Upper lobe of left lung (tissue), 6 donors: ENCODE measurements at regions not wholly inside any gene's neighbourhood (a gene's known extent, or its start where the extent isn't known, plus 50 kb on each side); places are given as distances from the start of the nearest gene placed in this dataset.

Experiments
- ATAC-seq, 2 donors: fragments of 200-7000 bp; cut with Tn5 transposase; one replicate each; pipeline ENCODE4 v1.9.1; 2022; ENCODE audit warnings: mild to moderate bottlenecking in 2 of 2, moderate library complexity in 2 of 2; ENCODE audit not compliant: low FRiP score in 2 of 2
- DNase-seq, 2 donors: peaks; one replicate each; pipeline ENCODE4 v3.0.0-alpha.2; 2019 to 2020
- H3K27ac ChIP-seq, 4 donors: fragments of 200-600 bp; sonication (generic); one replicate each; pipeline ENCODE4 v1.5.1; 2016 to 2019
- H3K27me3 ChIP-seq, 4 donors: fragments of 200-600 bp; sonication (generic); one replicate each; pipeline ENCODE4 v1.5.1; 2017 to 2019
- H3K36me3 ChIP-seq, 4 donors: fragments of 200-600 bp; sonication (generic); one replicate each; pipeline ENCODE4 v1.5.1; 2016 to 2019
- H3K4me1 ChIP-seq, 4 donors: fragments of 200-600 bp; sonication (generic); one replicate each; pipeline ENCODE4 v1.5.1; 2018 to 2019
- H3K4me3 ChIP-seq, 4 donors: fragments of 200-600 bp; sonication (generic); one replicate each; pipeline ENCODE4 v1.5.1; 2017 to 2019; ENCODE audit warnings: mild to moderate bottlenecking in 2 of 4, moderate library complexity in 1 of 4
- H3K9me3 ChIP-seq, 4 donors: fragments of 200-600 bp; sonication (generic); one replicate each; pipeline ENCODE4 v1.5.1; 2018 to 2019
- CTCF ChIP-seq, 6 experiments: fragments of 450-650 bp in 4 of 6; fragments of 200-600 bp in 2 of 6; sonication (generic) in 2 of 6; IDR thresholded peaks; one replicate each; pipeline ENCODE4 v1.5.1; 2016 to 2019; ENCODE audit warnings: antibody characterized with exemption in 6 of 6
- EP300 ChIP-seq, 4 donors: sonication (generic); formaldehyde crosslinking; IDR thresholded peaks; one replicate each; pipeline ENCODE4 v1.5.1; 2017; ENCODE audit warnings: antibody characterized with exemption in 4 of 4, control low read depth in 2 of 4
- POLR2A ChIP-seq, 4 donors: fragments of 450-650 bp; IDR thresholded peaks; one replicate each; pipeline ENCODE4 v1.5.1; 2016 to 2017; ENCODE audit warnings: antibody characterized with exemption in 4 of 4, mild to moderate bottlenecking in 2 of 4
- POLR2AphosphoS5 ChIP-seq, 2 donors: sonication (generic); formaldehyde crosslinking; IDR thresholded peaks; one replicate each; pipeline ENCODE4 v1.5.1; 2017; ENCODE audit warnings: antibody characterized with exemption in 2 of 2
- WGBS, 2 donors: methylation state at CpG; one replicate each; pipeline ENCODE4 v1.1.5; 2017 to 2018; 5-methylcytosine and 5-hydroxymethylcytosine counted together
- donor health status: DM: no; HTN: no; CAD: no; lungs with moderate emphysema.
- donor health status: DM: no; HTN: yes; CAD: no; lungs with severe emphysema.

- WGBS, 2 donors, result 94% methylated on average over 7 of the region's 7 CpGs
- no peak for DNase-seq
Measured at GRCh38 chr3:124296406-124296805, 304.5 kb upstream of the ROPN1 start.

DNA sequence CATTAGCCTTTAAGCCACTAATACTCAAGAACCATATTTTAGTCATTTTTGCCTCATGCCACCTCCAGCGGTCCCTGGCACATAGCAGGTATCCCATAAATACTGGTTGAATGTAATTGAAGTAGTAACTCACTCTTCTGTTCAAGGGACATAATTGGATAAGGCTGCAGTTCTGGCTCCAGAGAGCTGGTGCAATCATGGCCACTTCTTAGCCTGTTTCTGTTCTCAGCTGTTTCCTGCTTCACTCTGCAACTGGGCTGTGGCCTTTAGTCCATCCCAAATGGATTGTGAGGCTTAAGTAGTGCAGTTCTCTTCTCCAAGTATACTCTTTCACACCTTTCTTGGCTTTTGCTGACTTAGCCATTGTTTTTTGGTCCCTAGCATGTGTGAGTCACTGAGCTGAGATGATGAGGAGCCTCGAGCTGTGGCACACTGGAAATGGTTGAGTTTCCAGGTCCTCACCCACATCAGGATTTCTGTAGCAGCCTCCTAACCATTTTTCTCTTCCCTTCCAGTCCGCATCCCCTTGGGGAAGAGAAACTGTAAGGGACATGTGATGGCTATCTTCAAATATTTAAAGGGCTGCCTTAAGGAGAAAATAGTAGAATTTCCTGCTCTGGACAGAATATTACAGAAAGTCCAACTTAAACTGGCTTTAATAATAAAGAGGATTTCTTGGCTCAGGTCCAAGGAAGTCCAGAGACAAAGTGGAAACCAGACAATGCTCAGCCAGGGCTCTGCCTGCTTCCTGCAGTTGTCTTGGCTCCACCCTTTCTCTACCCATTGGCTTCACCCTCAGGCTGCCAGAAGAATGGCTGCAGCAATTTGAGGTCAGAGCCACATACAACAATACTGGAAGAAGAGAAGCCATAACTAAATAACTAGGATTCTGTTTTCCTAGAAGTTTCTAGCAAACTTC is 305.4 kb upstream of the ROPN1 start:
- DNase-seq (no peak), ATAC-seq (no peak)
- WGBS, 2 donors, result 63 to 77% methylated on average over 3 of the region's 3 CpGs
- H3K27me3 ChIP-seq, result no peaks in the 10 kb centered on the region
- peaks cover 0 to 16% (median 3%) of the 10 kb centered on the region in 4 donors for H3K4me1 ChIP-seq
- H3K36me3 ChIP-seq, result no peaks in the 10 kb centered on the region
- TF ChIP-seq POLR2AphosphoS5 (IDR thresholded peaks at IDR 0.05) (no peak), EP300 (IDR thresholded peaks at IDR 0.05) (no peak), POLR2A (IDR thresholded peaks at IDR 0.05) (no peak), CTCF (IDR thresholded peaks at IDR 0.05) (no peak)
- no peak overlapping the region for H3K4me3 ChIP-seq
- H3K9me3 ChIP-seq, result no peaks in the 10 kb centered on the region
- H3K27ac ChIP-seq, result peak overlapping the region in 2 of 4 donors; percentile 8 to 30

More at GRCh38 chr3:124296406-124296805, 304.5 kb upstream of the ROPN1 start:
- Histone ChIP-seq H3K27me3 (no peaks in the 10 kb centered on the region), H3K4me1 (peaks cover 0 to 16% (median 3%) of the 10 kb centered on the region in 4 donors), H3K4me3 (no peak overlapping the region), H3K9me3 (no peaks in the 10 kb centered on the region), H3K36me3 (no peaks in the 10 kb centered on the region), H3K27ac (no peak overlapping the region)
- no peak for TF ChIP-seq CTCF (IDR thresholded peaks at IDR 0.05)
- no peak for ATAC-seq

GRCh38 chr3:124298301-124298700 is 306.4 kb upstream of the ROPN1 start:
- Histone ChIP-seq H3K27ac (no peak overlapping the region), H3K4me1 (peaks cover 0 to 16% (median 3%) of the 10 kb centered on the region in 4 donors), H3K27me3 (no peaks in the 10 kb centered on the region), H3K4me3 (no peak overlapping the region), H3K36me3 (no peaks in the 10 kb centered on the region), H3K9me3 (no peaks in the 10 kb centered on the region)
- DNase-seq (no peak), ATAC-seq (no peak)
- WGBS, 2 donors, result 88 to 93% methylated on average over 5 of the region's 5 CpGs
- TF ChIP-seq POLR2AphosphoS5 (IDR thresholded peaks at IDR 0.05) (no peak), EP300 (IDR thresholded peaks at IDR 0.05) (no peak), CTCF (IDR thresholded peaks at IDR 0.05) (no peak), POLR2A (IDR thresholded peaks at IDR 0.05) (no peak)

DNA sequence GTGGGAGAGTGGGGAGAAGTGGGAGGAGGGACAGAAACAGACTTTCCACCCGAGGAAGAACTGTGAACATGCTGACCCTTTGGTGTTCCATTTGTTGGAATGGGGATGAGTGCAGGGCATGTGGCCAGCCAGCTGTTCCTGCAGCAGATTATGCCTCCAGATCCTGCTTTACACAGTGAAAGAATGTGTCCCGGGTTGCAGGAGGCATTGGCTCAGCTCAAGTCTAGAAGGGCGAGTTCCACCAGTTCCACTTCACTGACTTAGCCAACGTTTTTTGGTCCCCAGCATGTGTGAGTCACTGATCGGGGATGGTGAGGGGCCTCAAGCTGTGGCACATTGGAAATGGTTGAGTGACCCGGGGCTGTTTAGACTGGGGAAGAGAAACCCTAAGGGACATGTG is 307.0 kb upstream of the ROPN1 start:
- TF ChIP-seq EP300 (IDR thresholded peaks at IDR 0.05) (no peak), CTCF (IDR thresholded peaks at IDR 0.05) (no peak), POLR2A (IDR thresholded peaks at IDR 0.05) (no peak), POLR2AphosphoS5 (IDR thresholded peaks at IDR 0.05) (no peak)
- 38 to 49% methylated on average over 6 of the region's 6 CpGs for WGBS, 2 donors

GRCh38 chr3:124299831-124300230 is 307.9 kb upstream of the ROPN1 start:
- 86 to 100% methylated on average over 1 of the region's 1 CpG for WGBS, 2 donors
- Histone ChIP-seq H3K27me3 (no peaks in the 10 kb centered on the region), H3K4me1 (peaks cover 0 to 16% (median 3%) of the 10 kb centered on the region in 4 donors), H3K36me3 (no peaks in the 10 kb centered on the region), H3K4me3 (no peak overlapping the region), H3K9me3 (no peaks in the 10 kb centered on the region), H3K27ac (no peak overlapping the region)
- no peak for DNase-seq
- TF ChIP-seq CTCF (IDR thresholded peaks at IDR 0.05) (no peak), POLR2AphosphoS5 (IDR thresholded peaks at IDR 0.05) (no peak), POLR2A (IDR thresholded peaks at IDR 0.05) (no peak), EP300 (IDR thresholded peaks at IDR 0.05) (no peak)
- ATAC-seq, result no peak

More for the DNA sequence above, 307.0 kb upstream of the ROPN1 start:
- no peaks in the 10 kb centered on the region for H3K9me3 ChIP-seq
- ATAC-seq, result no peak
- H3K4me1 ChIP-seq, result peaks cover 0 to 16% (median 3%) of the 10 kb centered on the region in 4 donors
- no peak overlapping the region for H3K4me3 ChIP-seq
- no peak for DNase-seq
- peak overlapping the region in 1 of 4 donors; percentile 7 for H3K27ac ChIP-seq
- no peaks in the 10 kb centered on the region for H3K36me3 ChIP-seq
- H3K27me3 ChIP-seq, result no peaks in the 10 kb centered on the region
